ENCODE measurements at regions not wholly inside any gene's neighbourhood (a gene's known extent, or its start where the extent isn't known, plus 50 kb on each side); places are given as distances from the start of the nearest gene placed in this dataset.
A peak's percentile ranks its signal among the peaks of the same experiment; 100 is the strongest.
"Not testable (repeated sequence)": the region's sequence is repeated elsewhere in the genome, so short reads cannot be mapped to it uniquely, and the experiment has no call there.

GRCh38 chr16:29175411-29176153 is 190.7 kb downstream of the LAT start:
- not testable (repeated sequence) for H3K4me3 ChIP-seq (replicated peaks in 1 of 2; ENCODE audit: low read depth in 2 of 2, low read length in 2 of 2); DNase-seq (ENCODE audit: low read depth in 2 of 2)

GRCh38 chr16:29173371-29174305 is 188.8 kb downstream of the LAT start:
- DNase-seq (ENCODE audit: low read depth in 2 of 2); H3K4me3 ChIP-seq (replicated peaks in 1 of 2; ENCODE audit: low read depth in 2 of 2, low read length in 2 of 2): not testable (repeated sequence)

- DNase-seq (ENCODE audit: low read depth in 2 of 2), result peak in 1 of 2 donors; percentile 18
- not testable (repeated sequence) for H3K4me3 ChIP-seq (replicated peaks in 1 of 2; ENCODE audit: low read depth in 2 of 2, low read length in 2 of 2)
Measured at GRCh38 chr16:29172098-29172724, 187.4 kb downstream of the LAT start.

GRCh38 chr16:29171296-29171695 is 186.4 kb downstream of the LAT start:
- H3K4me3 ChIP-seq (replicated peaks in 1 of 2; ENCODE audit: low read depth in 2 of 2, low read length in 2 of 2); DNase-seq (ENCODE audit: low read depth in 2 of 2): not testable (repeated sequence)

GRCh38 chr16:29170393-29171119 is 185.7 kb downstream of the LAT start:
- not testable (repeated sequence) for H3K4me3 ChIP-seq (replicated peaks in 1 of 2; ENCODE audit: low read depth in 2 of 2, low read length in 2 of 2); DNase-seq (ENCODE audit: low read depth in 2 of 2)

- DNase-seq (ENCODE audit: low read depth in 2 of 2), result peak in 1 of 2 donors; percentile 41
- not testable (repeated sequence) for H3K4me3 ChIP-seq (replicated peaks in 1 of 2; ENCODE audit: low read depth in 2 of 2, low read length in 2 of 2)
Measured at GRCh38 chr16:29169295-29169994, 184.6 kb downstream of the LAT start.

GRCh38 chr16:29168515-29169259 is 183.8 kb downstream of the LAT start:
- not testable (repeated sequence) for DNase-seq (ENCODE audit: low read depth in 2 of 2); H3K4me3 ChIP-seq (replicated peaks in 1 of 2; ENCODE audit: low read depth in 2 of 2, low read length in 2 of 2)

GRCh38 chr16:29164442-29165089 is 179.7 kb downstream of the LAT start:
- H3K4me3 ChIP-seq (replicated peaks in 1 of 2; ENCODE audit: low read depth in 2 of 2, low read length in 2 of 2); DNase-seq (ENCODE audit: low read depth in 2 of 2): not testable (repeated sequence)

GRCh38 chr16:29160171-29160570 is 175.3 kb downstream of the LAT start:
- DNase-seq (ENCODE audit: low read depth in 2 of 2); H3K4me3 ChIP-seq (replicated peaks in 1 of 2; ENCODE audit: low read depth in 2 of 2, low read length in 2 of 2): not testable (repeated sequence)

GRCh38 chr16:29159603-29160002 is 174.8 kb downstream of the LAT start:
- H3K4me3 ChIP-seq (replicated peaks in 1 of 2; ENCODE audit: low read depth in 2 of 2, low read length in 2 of 2), result not testable (repeated sequence)
- DNase-seq (ENCODE audit: low read depth in 2 of 2), result peak in 1 of 2 donors; percentile 67

GRCh38 chr16:29158785-29159184 is 173.9 kb downstream of the LAT start:
- no peak for TF ChIP-seq CTCF (IDR thresholded peaks at IDR 0.05; ENCODE audit: low read depth, low read length)
- DNase-seq (ENCODE audit: low read depth in 2 of 2), result no peak
- H3K4me3 ChIP-seq (replicated peaks in 1 of 2; ENCODE audit: low read depth in 2 of 2, low read length in 2 of 2), result no peak overlapping the region

GRCh38 chr16:29158031-29158784 is 173.4 kb downstream of the LAT start:
- H3K4me3 ChIP-seq (replicated peaks in 1 of 2; ENCODE audit: low read depth in 2 of 2, low read length in 2 of 2), result not testable (repeated sequence)

More at GRCh38 chr16:29158031-29158784, 173.4 kb downstream of the LAT start:
- DNase-seq (ENCODE audit: low read depth in 2 of 2), result not testable (repeated sequence)
